H9 (cell line): ENCODE measurements at regions not wholly inside any gene's neighbourhood (a gene's known extent, or its start where the extent isn't known, plus 50 kb on each side); places are given as distances from the start of the nearest gene placed in this dataset.

Source experiments
- DNase-seq: peaks from one replicate; pipeline ENCODE4 v3.0.0-alpha.2; 2017
- H2AFZ ChIP-seq: one replicate; pipeline ENCODE4 v1.6.1; 2013; ENCODE audit warnings: mild to moderate bottlenecking, low read length, control low read depth, moderate library complexity
- H2AK5ac ChIP-seq: 2 replicates; pipeline ENCODE4 v1.6.1; 2013; ENCODE audit warnings: low read length, control low read depth, mixed read lengths; ENCODE audit not compliant: insufficient read length
- H2BK120ac ChIP-seq: one replicate; pipeline ENCODE4 v1.6.1; 2013; ENCODE audit warnings: low read depth, mild to moderate bottlenecking, low read length, control low read depth, inconsistent platforms; ENCODE audit not compliant: poor library complexity, severe bottlenecking
- H2BK12ac ChIP-seq: 2 replicates; pipeline ENCODE4 v1.6.1; 2013; ENCODE audit warnings: low read length, control low read depth, mixed read lengths, low read depth; ENCODE audit not compliant: insufficient read length
- H2BK15ac ChIP-seq: 2 replicates; pipeline ENCODE4 v1.6.1; 2013; ENCODE audit warnings: low read depth, low read length, control low read depth
- H2BK20ac ChIP-seq: one replicate; pipeline ENCODE4 v1.6.1; 2013; ENCODE audit warnings: low read depth, mild to moderate bottlenecking, low read length, control low read depth, inconsistent platforms; ENCODE audit not compliant: poor library complexity, severe bottlenecking
- H2BK5ac ChIP-seq: 2 replicates; pipeline ENCODE4 v1.6.1; 2013; ENCODE audit warnings: low read length, control low read depth, mixed read lengths; ENCODE audit not compliant: insufficient read length
- H3K14ac ChIP-seq: 2 replicates; pipeline ENCODE4 v1.6.1; 2013; ENCODE audit warnings: low read length, control low read depth; ENCODE audit not compliant: insufficient read depth
- H3K18ac ChIP-seq: 2 replicates; pipeline ENCODE4 v1.6.1; 2013; ENCODE audit warnings: low read depth, mild to moderate bottlenecking, mixed read lengths, low read length, control low read depth; ENCODE audit not compliant: insufficient read length
- H3K23ac ChIP-seq: 2 replicates; pipeline ENCODE4 v1.6.1; 2013; ENCODE audit warnings: low read length, control low read depth, mixed read lengths, low read depth; ENCODE audit not compliant: insufficient read length
- H3K23me2 ChIP-seq: 2 replicates; pipeline ENCODE4 v1.6.1; 2013; ENCODE audit warnings: low read depth, mild to moderate bottlenecking, mixed read lengths, low read length, control low read depth; ENCODE audit not compliant: insufficient read length, poor library complexity, severe bottlenecking
- H3K27ac ChIP-seq: 2 replicates; pipeline ENCODE4 v1.5.1; 2013; ENCODE audit warnings: low read length, control low read depth, mixed read lengths, low read depth; ENCODE audit not compliant: insufficient read length
- H3K27me3 ChIP-seq: 2 replicates; pipeline ENCODE4 v1.6.1; 2013; ENCODE audit warnings: low read length, control low read depth, inconsistent platforms; ENCODE audit not compliant: insufficient read depth
- H3K4ac ChIP-seq: 2 replicates; pipeline ENCODE4 v1.6.1; 2013; ENCODE audit warnings: low read depth, mild to moderate bottlenecking, control low read depth, inconsistent platforms, low read length, moderate library complexity
- H3K4me1 ChIP-seq: 2 replicates; pipeline ENCODE4 v1.6.1; 2013; ENCODE audit warnings: low read length, control low read depth, inconsistent platforms; ENCODE audit not compliant: insufficient read depth
- H3K4me2 ChIP-seq: 2 replicates; pipeline ENCODE4 v1.6.1; 2013; ENCODE audit warnings: low read length, control low read depth, mixed read lengths; ENCODE audit not compliant: insufficient read length, insufficient read depth
- H3K56ac ChIP-seq: 2 replicates; pipeline ENCODE4 v1.6.1; 2013; ENCODE audit warnings: low read depth, mild to moderate bottlenecking, mixed read lengths, low read length, control low read depth; ENCODE audit not compliant: insufficient read length
- H3K79me1 ChIP-seq: 2 replicates; pipeline ENCODE4 v1.6.1; 2013; ENCODE audit warnings: low read depth, mild to moderate bottlenecking, moderate library complexity, low read length, control low read depth, inconsistent platforms; ENCODE audit not compliant: insufficient read depth, poor library complexity, severe bottlenecking
- H3K79me2 ChIP-seq: 2 replicates; pipeline ENCODE4 v1.6.1; 2013; ENCODE audit warnings: low read length, control low read depth, inconsistent platforms; ENCODE audit not compliant: insufficient read depth
- H3K9ac ChIP-seq: 2 replicates; pipeline ENCODE4 v1.6.1; 2013; ENCODE audit warnings: low read length, control low read depth, mixed read lengths; ENCODE audit not compliant: insufficient read length; ENCODE audit errors: extremely low read depth
- H3K9me3 ChIP-seq: one replicate; pipeline ENCODE4 v1.6.1; 2013; ENCODE audit warnings: low read depth, low read length, inconsistent platforms; ENCODE audit not compliant: control insufficient read depth
- H3T11ph ChIP-seq: one replicate; pipeline ENCODE4 v1.6.1; 2013; ENCODE audit warnings: mild to moderate bottlenecking, low read length, control low read depth, inconsistent platforms
- H4K20me1 ChIP-seq: one replicate; pipeline ENCODE4 v1.6.1; 2013; ENCODE audit not compliant: control insufficient read depth, insufficient read length, insufficient read depth
- H4K5ac ChIP-seq: 2 replicates; pipeline ENCODE4 v1.6.1; 2013; ENCODE audit warnings: low read depth, mild to moderate bottlenecking, mixed read lengths, low read length, control low read depth; ENCODE audit not compliant: insufficient read length
- H4K8ac ChIP-seq: replicated peaks from 2 replicates; pipeline ENCODE4 v1.6.1; 2013; ENCODE audit warnings: low read length, control low read depth, mixed read lengths, low read depth; ENCODE audit not compliant: insufficient read length
- H4K91ac ChIP-seq: 2 replicates; pipeline ENCODE4 v1.6.1; 2013; ENCODE audit warnings: low read depth, mild to moderate bottlenecking, moderate library complexity, mixed read lengths, low read length, control low read depth; ENCODE audit not compliant: insufficient read length
- H3K27ac Mint-ChIP-seq, 3 experiments: 2 replicates in 2 of 3; 3 replicates in 1 of 3; pipeline ENCODE4 v1.8.0; 2020 to 2021; ENCODE audit warnings: mixed read lengths in 3 of 3, mild to moderate bottlenecking in 1 of 3, moderate library complexity in 1 of 3
- H3K27me3 Mint-ChIP-seq: 2 replicates; pipeline ENCODE4 v1.8.0; 2021; ENCODE audit warnings: low read depth, mild to moderate bottlenecking, moderate library complexity, mixed read lengths
- H3K36me3 Mint-ChIP-seq, 3 experiments: 2 replicates in 2 of 3; 3 replicates in 1 of 3; pipeline ENCODE4 v1.8.0; 2020 to 2021; ENCODE audit warnings: low read depth in 3 of 3, mixed read lengths in 3 of 3; ENCODE audit not compliant: insufficient read depth in 1 of 3
- H3K4me1 Mint-ChIP-seq, 2 experiments: 2 replicates each; pipeline ENCODE4 v1.8.0; 2020; ENCODE audit warnings: mixed read lengths in 2 of 2
- H3K4me3 Mint-ChIP-seq, 2 experiments: 2 replicates in 1 of 2; 3 replicates in 1 of 2; pipeline ENCODE4 v1.8.0; 2020 to 2021; ENCODE audit warnings: mild to moderate bottlenecking in 2 of 2, mixed read lengths in 2 of 2, moderate library complexity in 1 of 2
- H3K9me3 Mint-ChIP-seq, 2 experiments: 2 replicates in 1 of 2; 3 replicates in 1 of 2; pipeline ENCODE4 v1.8.0; 2020; ENCODE audit warnings: mild to moderate bottlenecking in 2 of 2, mixed read lengths in 2 of 2, moderate library complexity in 1 of 2
- WGBS: extraction: QIAGEN DNeasy Blood & Tissue Kit; methylation state at CpG from one replicate; pipeline ENCODE4 v1.1.7; 2013; ENCODE audit warnings: missing lambda C conversion rate, low lambda C conversion rate, mixed read lengths; ENCODE audit not compliant: insufficient read length; ENCODE audit errors: extremely low coverage; 5-methylcytosine and 5-hydroxymethylcytosine counted together
- TF ChIP-seq, protein P1 (sequence below): fragments of 200-600 bp; sonication (generic); conservative IDR thresholded peaks from 3 replicates; pipeline ENCODE4 v1.8.0; 2021; ENCODE audit warnings: antibody characterized with exemption, mild to moderate bottlenecking

DNA sequence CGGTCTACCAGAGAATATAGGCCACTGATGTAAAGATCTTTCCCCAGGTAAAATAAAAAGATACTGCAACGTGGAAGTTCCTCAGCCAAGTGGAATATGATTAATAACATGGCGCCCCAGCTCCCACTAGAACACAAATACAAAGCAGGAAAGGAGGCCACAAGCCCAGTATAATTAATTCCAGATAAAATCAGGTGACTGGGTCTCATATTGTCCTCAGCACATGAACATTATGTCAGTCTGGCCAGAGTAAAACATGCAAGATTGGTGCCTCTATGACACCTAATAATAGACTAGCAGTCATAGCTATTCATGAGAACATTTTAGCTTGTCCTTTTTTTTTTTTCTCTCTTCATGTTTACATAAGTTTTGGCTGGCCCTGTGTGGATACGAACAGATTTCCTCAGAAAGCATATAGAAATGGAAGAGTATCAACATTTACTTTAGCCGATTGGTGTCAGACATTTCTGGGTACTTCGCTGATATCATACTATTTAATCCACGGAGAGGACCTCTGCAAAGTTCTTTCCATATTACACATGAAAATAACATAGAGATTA, 523.8 kb upstream of the SETBP1 start:
- WGBS: no CpG with 5 or more reads among the region's 7 CpGs
- H2BK12ac ChIP-seq: no peak overlapping the region
- H4K91ac ChIP-seq: no peak overlapping the region
- no peaks in the 10 kb centered on the region for H3K4me1 ChIP-seq
- H2BK15ac ChIP-seq: no peak overlapping the region
- no peaks in the 10 kb centered on the region for H3K79me1 ChIP-seq
- H3K14ac ChIP-seq: no peak overlapping the region
- H4K5ac ChIP-seq: no peak overlapping the region
- H2AK5ac ChIP-seq: no peak overlapping the region
- H3K9ac ChIP-seq: no peak overlapping the region
- no peak overlapping the region for H2BK5ac ChIP-seq
- Mint-ChIP-seq H3K27ac (no peak overlapping the region), H3K9me3 (peaks cover 2 to 7% of the 10 kb centered on the region in 2 experiments; a peak in 3 of 5 replicates), H3K27me3 (no peaks in the 10 kb centered on the region), H3K4me3 (no peak overlapping the region), H3K4me1 (no peaks in the 10 kb centered on the region), H3K36me3 (peaks cover 0 to 3% (median 0%) of the 10 kb centered on the region in 3 experiments; a peak in 2 of 7 replicates)
- no peak overlapping the region for H2BK120ac ChIP-seq
- no peak overlapping the region for H3K56ac ChIP-seq
- no peak overlapping the region for H2BK20ac ChIP-seq
- no peak overlapping the region for H2AFZ ChIP-seq
- H3T11ph ChIP-seq: no peak overlapping the region
- H3K23me2 ChIP-seq: no peaks in the 10 kb centered on the region
- DNase-seq: no peak
- H3K23ac ChIP-seq: no peak overlapping the region
- no peak overlapping the region for H3K27ac ChIP-seq
- no peak overlapping the region for H3K4ac ChIP-seq
- no peaks in the 10 kb centered on the region for H3K27me3 ChIP-seq
- no peaks in the 10 kb centered on the region for H3K79me2 ChIP-seq
- no peak overlapping the region for H3K4me2 ChIP-seq
- no peaks in the 10 kb centered on the region for H4K20me1 ChIP-seq
- H3K18ac ChIP-seq: no peak overlapping the region
- TF ChIP-seq, protein P1, sequence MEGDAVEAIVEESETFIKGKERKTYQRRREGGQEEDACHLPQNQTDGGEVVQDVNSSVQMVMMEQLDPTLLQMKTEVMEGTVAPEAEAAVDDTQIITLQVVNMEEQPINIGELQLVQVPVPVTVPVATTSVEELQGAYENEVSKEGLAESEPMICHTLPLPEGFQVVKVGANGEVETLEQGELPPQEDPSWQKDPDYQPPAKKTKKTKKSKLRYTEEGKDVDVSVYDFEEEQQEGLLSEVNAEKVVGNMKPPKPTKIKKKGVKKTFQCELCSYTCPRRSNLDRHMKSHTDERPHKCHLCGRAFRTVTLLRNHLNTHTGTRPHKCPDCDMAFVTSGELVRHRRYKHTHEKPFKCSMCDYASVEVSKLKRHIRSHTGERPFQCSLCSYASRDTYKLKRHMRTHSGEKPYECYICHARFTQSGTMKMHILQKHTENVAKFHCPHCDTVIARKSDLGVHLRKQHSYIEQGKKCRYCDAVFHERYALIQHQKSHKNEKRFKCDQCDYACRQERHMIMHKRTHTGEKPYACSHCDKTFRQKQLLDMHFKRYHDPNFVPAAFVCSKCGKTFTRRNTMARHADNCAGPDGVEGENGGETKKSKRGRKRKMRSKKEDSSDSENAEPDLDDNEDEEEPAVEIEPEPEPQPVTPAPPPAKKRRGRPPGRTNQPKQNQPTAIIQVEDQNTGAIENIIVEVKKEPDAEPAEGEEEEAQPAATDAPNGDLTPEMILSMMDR: no peak
- H3K9me3 ChIP-seq: no peaks in the 10 kb centered on the region
- H4K8ac ChIP-seq: no peak overlapping the region
